HEK293 (cell line): ENCODE measurements at regions not wholly inside any gene's neighbourhood (a gene's known extent, or its start where the extent isn't known, plus 50 kb on each side); places are given as distances from the start of the nearest gene placed in this dataset.

Experiments
- HOXC10 ChIP-seq: sonication (generic); formaldehyde crosslinking; IDR thresholded peaks from 2 replicates; pipeline ENCODE4 v1.8.1; 2023; ENCODE audit warnings: mild to moderate bottlenecking, missing genetic modification reagents
- RBAK ChIP-seq: fragments of 450-650 bp; formaldehyde crosslinking; IDR thresholded peaks from 2 replicates; pipeline ENCODE4 v1.5.1; 2016; ENCODE audit warnings: missing biosample characterization, missing genetic modification characterization
- ZBTB49 ChIP-seq: fragments of 450-650 bp; formaldehyde crosslinking; IDR thresholded peaks from 2 replicates; pipeline ENCODE4 v1.5.1; 2016; ENCODE audit warnings: missing biosample characterization, missing genetic modification characterization, low read depth
- ZNF211 ChIP-seq: fragments of 450-650 bp; formaldehyde crosslinking; IDR thresholded peaks from 2 replicates; pipeline ENCODE4 v1.5.1; 2016; ENCODE audit warnings: low read depth, missing biosample characterization, missing genetic modification characterization
- ZNF433 ChIP-seq: fragments of 450-650 bp; formaldehyde crosslinking; IDR thresholded peaks from 2 replicates; pipeline ENCODE4 v1.5.1; 2016; ENCODE audit warnings: missing biosample characterization, missing genetic modification characterization, low read depth
- ZNF792 ChIP-seq: fragments of 450-650 bp; formaldehyde crosslinking; IDR thresholded peaks from 2 replicates; pipeline ENCODE4 v1.5.1; 2016; ENCODE audit warnings: missing biosample characterization, missing genetic modification characterization
- ZXDB ChIP-seq: fragments of 450-650 bp; formaldehyde crosslinking; IDR thresholded peaks from 2 replicates; pipeline ENCODE4 v1.5.1; 2016; ENCODE audit warnings: missing biosample characterization, missing genetic modification characterization

- TF ChIP-seq ZNF211 (tag by site-specific recombination): no peak
- TF ChIP-seq ZNF433: no peak
- TF ChIP-seq ZXDB (tag by site-specific recombination): no peak
- TF ChIP-seq RBAK: no peak
- no peak for TF ChIP-seq HOXC10 (CRISPR knock-in tag)
- no peak for TF ChIP-seq ZNF792 (tag by site-specific recombination)
- TF ChIP-seq ZBTB49: no peak
Measured at GRCh38 chr7:34603711-34604444, 54.1 kb upstream of the NPSR1 start.
